NCI-H345 treated with DMSO at 0.1 percent for 48 hours (cell line): ENCODE measurements at regions not wholly inside any gene's neighbourhood (a gene's known extent, or its start where the extent isn't known, plus 50 kb on each side); places are given as distances from the start of the nearest gene placed in this dataset.

Experiments
- DNase-seq: peaks from one replicate; lab custom pipeline; 2025; ENCODE audit not compliant: unreplicated experiment; lab: John Stamatoyannopoulos, UW

- no peak for DNase-seq
These were observed 346.5 kb downstream of the ZNF536 start for GRCh38 chr19:30718707-30719106.

- no peak for DNase-seq
These were observed 345.8 kb downstream of the ZNF536 start for GRCh38 chr19:30718014-30718413.

- DNase-seq = no peak
These were observed 345.2 kb downstream of the ZNF536 start for GRCh38 chr19:30717381-30717780.

- no peak for DNase-seq
These were observed 340.5 kb downstream of the ZNF536 start for GRCh38 chr19:30712431-30713337.

- DNase-seq = no peak
These were observed 339.6 kb downstream of the ZNF536 start for GRCh38 chr19:30711826-30712225.

- no peak for DNase-seq
These were observed 339.1 kb downstream of the ZNF536 start for GRCh38 chr19:30711296-30711695.

- no peak for DNase-seq
These were observed 338.5 kb downstream of the ZNF536 start for GRCh38 chr19:30710721-30711120.

- DNase-seq = no peak
These were observed 336.4 kb downstream of the ZNF536 start for GRCh38 chr19:30708416-30709178.

GRCh38 chr19:30704771-30705330 is 332.7 kb downstream of the ZNF536 start:
- no peak for DNase-seq

GRCh38 chr19:30703645-30704044 is 331.5 kb downstream of the ZNF536 start:
- no peak for DNase-seq

GRCh38 chr19:30701178-30701577 is 329.0 kb downstream of the ZNF536 start:
- DNase-seq = no peak

- no peak for DNase-seq
These were observed 327.7 kb downstream of the ZNF536 start for GRCh38 chr19:30699871-30700280.

- DNase-seq = no peak
These were observed 324.3 kb downstream of the ZNF536 start for GRCh38 chr19:30696514-30696913.

- DNase-seq = no peak
These were observed 323.1 kb downstream of the ZNF536 start for GRCh38 chr19:30695171-30695875.

- DNase-seq = no peak
These were observed 322.1 kb downstream of the ZNF536 start for GRCh38 chr19:30694156-30694755.

- no peak for DNase-seq
These were observed 320.8 kb downstream of the ZNF536 start for GRCh38 chr19:30692879-30693503.

- DNase-seq = no peak
These were observed 320.1 kb downstream of the ZNF536 start for GRCh38 chr19:30692181-30692811.

- no peak for DNase-seq
These were observed 319.6 kb downstream of the ZNF536 start for GRCh38 chr19:30691819-30692166.

- no peak for DNase-seq
These were observed 319.0 kb downstream of the ZNF536 start for GRCh38 chr19:30690935-30691818.
